CD4-positive, alpha-beta T cell treated with Interleukin-15 for 1 hour (primary cell): ENCODE measurements at regions not wholly inside any gene's neighbourhood (a gene's known extent, or its start where the extent isn't known, plus 50 kb on each side); places are given as distances from the start of the nearest gene placed in this dataset.
"Not testable (repeated sequence)": the region's sequence is repeated elsewhere in the genome, so short reads cannot be mapped to it uniquely, and the experiment has no call there.

Source experiments
- DNase-seq: peaks from one replicate; pipeline ENCODE4 v3.0.0-alpha.2; 2020

GRCh38 chr19:30692181-30692811 is 320.1 kb downstream of the ZNF536 start:
- DNase-seq: no peak

GRCh38 chr19:30691819-30692166 is 319.6 kb downstream of the ZNF536 start:
- no peak for DNase-seq

GRCh38 chr19:30690935-30691818 is 319.0 kb downstream of the ZNF536 start:
- DNase-seq: no peak

- DNase-seq: no peak
Observed at GRCh38 chr19:30690525-30690924, 318.3 kb downstream of the ZNF536 start.

GRCh38 chr19:30689474-30689873 is 317.3 kb downstream of the ZNF536 start:
- no peak for DNase-seq

- DNase-seq: no peak
Observed at GRCh38 chr19:30688696-30689095, 316.5 kb downstream of the ZNF536 start.

- no peak for DNase-seq
Observed at GRCh38 chr19:30686826-30687566, 314.8 kb downstream of the ZNF536 start.

GRCh38 chr19:30686176-30686820 is 314.1 kb downstream of the ZNF536 start:
- no peak for DNase-seq

GRCh38 chr19:30685426-30686000 is 313.3 kb downstream of the ZNF536 start:
- DNase-seq: no peak

- DNase-seq: no peak
Observed at GRCh38 chr19:30684613-30685012, 312.4 kb downstream of the ZNF536 start.

- DNase-seq: no peak
Observed at GRCh38 chr19:30682999-30683536, 310.9 kb downstream of the ZNF536 start.

- DNase-seq: no peak
Observed at GRCh38 chr19:30682146-30682998, 310.2 kb downstream of the ZNF536 start.

GRCh38 chr19:30681162-30682100 is 309.2 kb downstream of the ZNF536 start:
- DNase-seq: no peak

GRCh38 chr19:30680399-30680798 is 308.2 kb downstream of the ZNF536 start:
- DNase-seq: not testable (repeated sequence)

- no peak for DNase-seq
Observed at GRCh38 chr19:30679789-30680188, 307.6 kb downstream of the ZNF536 start.

GRCh38 chr19:30679153-30679702 is 307.0 kb downstream of the ZNF536 start:
- DNase-seq: no peak

GRCh38 chr19:30678168-30678567 is 306.0 kb downstream of the ZNF536 start:
- DNase-seq: no peak

- no peak for DNase-seq
Observed at GRCh38 chr19:30677702-30678101, 305.5 kb downstream of the ZNF536 start.

- no peak for DNase-seq
Observed at GRCh38 chr19:30676990-30677679, 305.0 kb downstream of the ZNF536 start.
